ENCODE measurements at regions not wholly inside any gene's neighbourhood (a gene's known extent, or its start where the extent isn't known, plus 50 kb on each side); places are given as distances from the start of the nearest gene placed in this dataset.
"Not testable (repeated sequence)": the region's sequence is repeated elsewhere in the genome, so short reads cannot be mapped to it uniquely, and the experiment has no call there.

DNA sequence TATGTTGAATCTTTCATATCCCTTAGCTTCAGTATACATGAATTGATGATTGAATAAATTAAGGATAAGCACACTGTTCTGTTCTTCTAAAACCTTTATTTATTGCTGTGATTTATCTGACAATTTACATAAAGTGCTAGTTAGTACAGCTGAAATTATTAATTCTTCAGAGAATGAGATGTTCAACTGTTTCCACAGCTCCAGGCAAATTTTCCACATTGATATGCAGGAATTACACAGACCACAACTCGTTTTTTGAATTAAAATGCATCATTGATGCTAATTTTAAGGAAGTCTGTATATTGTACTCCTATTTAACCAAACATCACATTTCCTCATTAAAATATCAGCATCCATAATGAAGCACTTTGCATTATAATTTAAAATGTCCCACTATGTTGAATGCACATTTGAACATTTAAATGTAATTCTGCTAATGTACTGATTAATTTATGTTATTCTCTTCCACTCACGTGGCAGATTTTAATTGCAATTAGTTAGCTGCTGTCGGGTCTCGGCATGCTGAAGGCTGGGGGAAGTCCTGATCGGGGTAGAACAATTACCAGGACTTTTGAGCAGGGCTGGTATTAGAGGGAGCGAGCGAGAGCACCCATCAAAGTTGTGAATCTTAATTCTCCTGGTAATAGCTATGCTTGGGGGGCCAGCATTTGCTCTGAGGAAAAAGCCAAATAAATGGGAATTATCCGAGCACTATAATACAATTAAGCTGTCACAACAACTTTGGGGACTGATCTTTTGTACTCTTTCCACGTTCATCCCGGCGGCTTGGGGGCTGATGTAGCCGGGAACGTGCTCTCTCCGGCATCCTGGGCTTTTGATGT is 136.7 kb upstream of the TMTC4 start:
- DNase-seq: no peak

DNA sequence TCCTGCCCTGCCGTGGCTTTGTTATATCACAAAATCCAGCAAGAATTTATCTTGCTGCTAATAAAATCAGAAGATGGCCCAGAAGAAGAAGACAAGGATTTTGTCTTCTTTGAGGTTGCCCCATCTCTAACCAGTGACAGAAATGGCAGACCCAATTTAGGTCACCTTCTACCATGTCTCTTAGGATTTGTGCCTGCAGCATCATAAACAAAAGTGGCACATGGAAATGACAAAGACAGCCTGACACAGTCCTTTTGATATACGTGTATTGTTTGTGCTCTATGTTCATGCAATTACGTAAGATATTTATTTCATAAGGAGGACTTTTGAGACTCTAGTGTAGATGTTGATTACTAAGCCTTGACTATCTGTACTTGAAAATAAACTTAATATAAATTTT is 135.9 kb upstream of the TMTC4 start:
- no peak for DNase-seq

DNA sequence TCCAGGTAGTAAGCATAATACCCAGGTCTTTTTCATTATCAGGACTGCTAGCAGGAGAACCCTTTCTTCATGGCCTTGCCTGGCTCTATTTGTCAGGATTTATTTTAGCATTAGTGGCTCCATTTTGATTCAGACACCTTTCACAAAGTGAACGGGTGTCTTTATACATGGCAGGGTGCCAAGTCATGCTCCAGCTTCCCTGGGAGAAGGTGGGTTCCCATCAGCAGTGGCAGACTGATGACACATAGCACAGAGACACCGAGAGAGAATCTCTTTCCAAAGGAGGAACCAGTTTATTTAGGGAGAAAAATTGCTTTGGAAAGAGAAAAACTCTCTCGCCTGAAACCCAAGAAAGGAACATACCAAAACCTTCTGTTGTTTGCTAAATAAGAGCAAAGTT is 135.3 kb upstream of the TMTC4 start:
- DNase-seq: no peak

DNA sequence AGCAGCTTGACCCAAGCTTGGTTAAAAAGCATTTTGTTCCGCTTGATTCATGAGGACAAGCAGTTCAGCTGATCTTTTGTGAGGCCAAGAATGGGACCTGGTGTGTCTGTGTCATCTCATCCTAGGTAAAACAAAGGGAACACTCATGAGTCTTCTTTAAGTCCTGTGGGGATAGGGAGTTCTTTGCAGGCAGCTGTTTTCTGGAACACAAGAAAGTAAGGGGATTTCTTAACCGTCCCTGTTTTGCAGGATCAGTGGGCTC is 134.5 kb upstream of the TMTC4 start:
- no peak for DNase-seq

DNA sequence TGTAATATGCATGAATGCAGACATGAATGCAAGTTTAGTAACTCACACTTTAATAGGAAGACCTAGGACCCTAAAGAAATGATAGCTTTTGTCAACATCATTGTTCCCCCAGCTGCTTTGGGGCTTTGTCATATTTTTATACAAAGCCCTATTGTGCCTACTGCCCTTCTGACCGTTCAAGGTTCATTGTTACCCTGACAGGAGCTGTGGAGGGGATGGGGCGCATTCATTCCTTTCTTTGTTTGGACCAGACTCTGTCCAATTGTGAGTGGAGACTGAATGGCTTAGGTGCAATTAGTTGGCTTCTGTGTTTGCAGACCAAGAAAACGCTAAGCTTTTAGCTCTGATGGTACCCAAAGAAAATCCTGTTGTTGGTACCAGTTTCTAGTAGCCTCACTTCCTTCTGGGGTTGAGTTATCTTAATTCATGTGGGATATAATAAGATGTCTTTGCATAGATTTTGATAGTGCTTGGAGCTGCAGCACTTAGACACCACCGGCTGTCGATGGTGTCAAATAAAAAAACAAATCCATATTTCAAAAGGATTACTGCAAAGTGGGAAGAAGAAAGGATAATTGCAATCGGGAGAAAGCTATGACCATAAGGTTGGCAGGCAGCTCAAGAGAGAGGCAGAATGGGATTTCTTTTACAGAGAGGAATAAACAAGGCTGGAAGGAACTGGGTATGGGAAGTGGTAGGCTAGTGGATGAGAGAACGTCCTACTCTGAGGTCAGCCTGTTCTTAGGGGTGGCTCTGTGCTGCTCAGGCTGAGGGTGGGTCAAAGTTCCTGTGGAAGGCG is 133.9 kb upstream of the TMTC4 start:
- no peak for DNase-seq

DNA sequence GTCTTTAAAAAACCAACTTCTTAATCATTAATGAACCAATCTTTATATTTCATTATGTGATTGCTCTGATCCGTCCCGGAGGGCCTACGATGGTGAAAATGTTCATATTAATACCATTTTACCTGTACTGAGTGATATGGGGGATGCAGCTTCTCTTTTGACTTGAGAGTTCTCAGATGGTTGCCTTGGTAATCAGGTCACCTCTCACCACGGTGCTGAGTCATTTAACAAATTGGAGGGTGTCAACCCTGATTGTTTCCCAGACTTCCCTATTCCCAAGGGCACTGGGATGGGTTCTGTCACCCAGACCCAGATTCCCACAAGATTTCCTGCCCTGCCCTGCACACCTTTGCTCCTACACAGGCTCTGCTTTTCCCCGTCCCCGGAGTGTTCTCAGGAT is 128.5 kb upstream of the TMTC4 start:
- no peak for DNase-seq

DNA sequence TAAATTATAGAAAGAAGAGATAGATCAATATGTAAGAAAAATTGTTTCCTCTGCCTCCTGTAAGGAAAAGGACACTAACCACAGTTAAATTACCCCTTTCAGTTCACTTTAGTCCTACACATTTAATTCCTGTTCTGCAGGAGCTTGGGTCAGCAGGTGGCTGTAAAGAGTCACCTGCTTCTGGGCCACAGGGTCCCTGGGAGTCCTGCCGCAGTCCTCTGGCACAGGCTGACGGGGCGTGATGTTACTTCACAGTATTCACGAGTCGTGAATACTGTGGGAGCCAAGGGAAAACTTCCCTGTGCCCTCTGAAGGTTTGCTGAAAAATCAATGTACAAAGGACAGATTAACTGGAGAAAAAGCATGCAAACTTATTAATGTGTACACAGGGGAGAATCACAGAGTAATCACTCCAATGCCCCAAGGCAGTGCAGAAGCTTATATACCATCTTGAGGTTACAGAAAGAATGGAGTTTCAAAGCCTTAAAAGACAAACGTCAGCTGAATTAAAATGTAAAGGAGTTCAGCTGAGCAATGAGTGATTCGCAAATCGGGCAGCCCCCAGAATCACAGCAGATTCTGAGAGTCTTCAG is 125.8 kb upstream of the TMTC4 start:
- DNase-seq: no peak

DNA sequence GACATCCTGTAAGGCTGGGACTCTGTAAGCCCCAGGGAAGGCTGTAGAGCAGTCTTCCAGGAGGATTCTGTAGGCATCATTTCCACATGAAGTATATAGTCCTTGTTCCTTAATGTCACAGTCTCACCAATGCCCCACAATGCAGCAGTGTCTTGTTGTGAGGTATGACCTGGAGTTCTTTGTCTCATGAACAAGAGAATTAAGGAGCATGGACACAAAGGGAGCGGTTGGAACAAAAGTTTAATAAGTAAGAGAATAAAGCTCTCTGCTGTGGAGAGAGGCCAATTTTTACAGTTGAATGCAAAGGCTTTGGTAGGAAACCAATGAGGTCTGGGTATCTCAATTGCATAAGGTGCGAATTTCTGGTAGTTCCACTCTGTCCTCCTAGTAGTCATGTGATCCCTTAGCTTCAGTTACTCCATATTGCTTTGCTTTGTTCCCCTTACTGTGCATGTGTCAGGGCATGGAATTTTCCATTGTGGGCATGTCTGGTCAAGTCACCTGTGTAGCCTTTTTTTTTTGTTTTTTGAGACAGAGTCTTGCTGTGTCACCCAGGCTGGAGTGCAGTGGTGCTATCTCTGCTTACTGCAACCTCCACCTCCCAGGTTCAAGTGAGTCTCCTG is 124.3 kb upstream of the TMTC4 start:
- DNase-seq: no peak

DNA sequence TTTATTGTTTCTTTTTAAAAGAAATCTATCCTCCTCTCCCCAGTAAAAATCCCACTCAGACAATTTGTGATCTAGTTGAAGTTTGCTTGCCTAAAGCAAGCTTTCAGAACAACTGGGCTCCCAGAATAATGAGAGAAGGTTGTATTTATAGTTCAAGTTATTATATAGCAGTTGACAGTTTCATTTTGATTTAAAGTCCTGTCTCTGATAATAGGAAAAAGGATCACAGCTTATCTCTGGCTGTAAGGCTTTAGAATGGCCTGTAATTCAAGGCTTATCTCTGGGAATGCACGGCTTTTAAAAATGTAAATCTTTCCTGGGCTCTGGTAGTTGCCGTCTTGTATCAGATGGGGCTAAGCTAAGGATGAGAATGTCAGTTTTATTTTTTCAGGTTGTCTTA is 123.3 kb upstream of the TMTC4 start:
- DNase-seq: no peak

DNA sequence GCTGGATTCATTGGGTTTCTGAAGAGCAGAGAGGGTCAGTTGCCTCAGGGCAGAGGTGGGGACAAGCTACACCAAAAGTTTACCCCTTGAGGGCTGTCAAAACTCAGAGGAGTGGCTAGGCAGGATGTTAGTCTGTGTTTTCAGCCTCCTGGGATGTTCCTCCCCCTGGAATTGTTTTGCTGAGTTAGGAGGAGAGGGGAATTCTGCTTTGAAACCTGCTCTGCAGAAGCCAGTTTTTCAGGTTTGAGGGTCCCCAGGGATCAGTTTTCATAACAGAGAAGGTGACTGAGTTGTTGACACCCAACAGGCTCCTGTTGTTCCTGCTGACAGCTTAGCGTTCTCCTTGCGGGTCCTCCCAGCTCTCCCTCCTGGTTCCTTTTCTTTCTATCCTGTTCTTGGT is 121.9 kb upstream of the TMTC4 start:
- DNase-seq: no peak

DNA sequence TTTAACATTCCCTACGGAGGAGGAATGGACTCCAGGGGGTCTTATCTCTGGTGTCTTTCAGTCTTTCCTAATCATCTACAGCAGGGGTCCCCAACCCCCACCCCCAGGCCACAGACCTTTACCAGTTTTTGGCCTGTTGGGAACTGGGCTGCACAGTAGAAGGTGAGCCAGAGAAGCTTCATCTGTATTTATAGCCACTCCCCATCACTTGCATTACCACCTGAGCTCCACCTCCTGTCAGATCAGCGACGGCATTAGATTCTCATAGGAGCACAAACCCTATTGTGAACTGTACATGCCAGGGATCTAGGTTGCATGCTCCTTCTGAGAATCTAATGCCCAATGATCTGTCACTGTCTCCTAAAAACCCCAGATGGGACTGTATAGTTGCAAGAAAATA is 120.0 kb upstream of the TMTC4 start:
- DNase-seq: no peak

DNA sequence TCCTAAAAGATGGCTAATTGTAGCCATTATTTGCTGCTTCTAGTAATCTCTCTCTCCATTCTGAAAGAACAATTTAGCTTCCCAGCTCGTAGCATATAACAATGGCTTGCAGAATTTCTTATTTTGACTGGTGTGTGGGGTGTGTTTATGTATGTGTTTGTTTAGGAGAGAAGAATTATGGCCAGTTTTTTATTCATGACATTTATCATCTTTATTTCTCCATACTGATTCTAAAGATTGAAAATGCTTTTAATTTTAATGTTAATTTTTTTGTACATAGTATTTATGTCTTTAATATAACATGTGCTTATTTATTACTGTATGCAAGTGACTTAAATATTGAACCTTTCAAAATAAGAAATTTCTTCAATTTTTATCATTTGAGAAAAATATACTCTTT is 115.8 kb upstream of the TMTC4 start:
- no peak for DNase-seq

DNA sequence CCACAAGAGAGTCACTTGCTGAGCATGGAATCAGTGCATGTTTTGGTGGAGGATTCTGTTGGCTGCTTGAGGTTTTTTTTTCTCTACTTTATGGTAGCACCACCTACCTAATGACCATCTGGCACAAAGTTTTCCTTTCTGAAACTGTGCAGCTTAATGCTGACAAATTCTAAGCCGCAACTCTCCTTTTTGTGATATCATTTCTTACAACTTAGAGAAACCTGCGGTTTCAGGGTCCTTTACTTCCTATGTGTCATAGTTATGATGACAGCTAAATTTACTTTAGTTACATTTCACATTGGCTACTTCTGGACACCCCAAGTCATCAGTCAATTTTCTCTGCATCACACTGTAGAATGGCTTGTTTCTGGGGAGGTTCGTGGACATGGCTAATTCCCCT is 115.4 kb upstream of the TMTC4 start:
- no peak for DNase-seq

DNA sequence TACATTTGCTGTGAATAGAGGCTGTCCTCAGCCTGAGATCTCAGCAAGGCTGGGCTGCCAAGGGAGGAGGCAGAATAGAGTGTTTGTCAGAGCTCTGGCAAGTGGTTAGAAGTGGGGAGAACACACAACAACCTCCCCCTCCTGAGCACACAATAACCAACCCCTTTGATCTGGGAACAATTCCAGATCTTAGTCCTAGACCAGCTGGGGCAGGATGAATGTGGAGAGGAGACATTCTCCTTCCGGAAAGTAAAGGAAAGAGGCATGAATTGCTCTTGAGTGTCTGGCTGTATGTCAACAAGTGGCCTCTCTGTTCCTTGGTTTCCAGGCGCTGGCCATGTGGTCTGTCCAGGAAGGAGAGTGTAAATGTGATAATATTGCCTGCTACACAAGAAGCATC is 114.9 kb upstream of the TMTC4 start:
- peak; percentile 50 for DNase-seq

DNA sequence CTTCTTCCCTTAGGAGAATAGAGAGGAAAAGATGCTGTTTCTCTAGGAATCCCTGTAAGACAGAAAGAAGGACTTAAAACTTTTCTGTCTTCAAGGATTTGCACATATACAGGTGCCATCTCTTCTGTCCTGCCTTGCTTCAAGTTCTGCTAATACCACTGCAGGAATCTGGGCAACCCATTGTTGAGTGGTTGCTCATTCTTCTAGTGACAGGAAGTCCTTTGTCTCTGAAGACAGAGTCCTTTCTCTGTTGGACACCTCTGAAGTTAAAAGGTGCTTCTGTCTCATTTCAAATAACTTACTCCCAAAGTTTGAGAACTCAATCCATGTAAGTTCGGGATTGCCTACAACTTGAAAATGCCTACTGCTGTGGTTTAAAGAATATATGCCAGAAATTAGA is 114.4 kb upstream of the TMTC4 start:
- DNase-seq: no peak

DNA sequence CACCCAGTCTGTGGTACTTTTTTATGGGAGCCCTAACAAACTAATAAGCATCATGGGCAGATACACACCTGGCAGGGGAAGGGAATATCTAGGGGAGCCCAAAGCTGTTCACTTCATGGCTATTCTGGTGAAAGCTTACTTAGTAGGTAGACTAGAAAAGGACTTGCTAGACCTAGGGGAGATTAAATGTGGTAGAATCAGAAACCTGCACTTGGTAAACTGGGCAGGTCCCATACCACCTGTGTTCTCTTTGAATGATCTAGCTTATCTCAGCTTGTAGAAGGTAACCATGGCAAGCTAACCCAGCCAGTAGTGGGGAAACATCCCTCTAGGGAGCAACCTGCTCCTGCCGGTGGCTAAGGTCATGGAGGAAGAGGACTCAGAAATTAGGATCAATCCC is 113.9 kb upstream of the TMTC4 start:
- DNase-seq: no peak

DNA sequence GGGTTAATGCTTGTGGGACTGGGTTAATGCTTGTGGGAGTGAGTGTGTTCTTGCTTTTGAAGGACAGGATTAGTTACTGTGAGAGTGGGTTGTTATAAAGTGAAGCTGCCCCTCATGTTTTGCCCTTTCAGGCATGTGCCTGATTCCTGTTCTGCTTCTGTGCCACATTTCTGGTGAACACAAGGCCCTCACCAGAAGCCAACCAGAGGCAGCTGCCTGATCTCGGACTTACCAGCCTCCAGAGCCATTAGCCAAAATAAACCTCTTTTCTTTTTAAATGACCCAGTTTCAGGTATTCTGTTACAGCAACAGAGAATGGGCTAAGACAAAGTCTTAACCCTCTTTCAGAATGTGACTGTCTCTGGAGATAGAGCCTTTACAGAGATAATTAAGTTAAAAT is 113.3 kb upstream of the TMTC4 start:
- DNase-seq: no peak

DNA sequence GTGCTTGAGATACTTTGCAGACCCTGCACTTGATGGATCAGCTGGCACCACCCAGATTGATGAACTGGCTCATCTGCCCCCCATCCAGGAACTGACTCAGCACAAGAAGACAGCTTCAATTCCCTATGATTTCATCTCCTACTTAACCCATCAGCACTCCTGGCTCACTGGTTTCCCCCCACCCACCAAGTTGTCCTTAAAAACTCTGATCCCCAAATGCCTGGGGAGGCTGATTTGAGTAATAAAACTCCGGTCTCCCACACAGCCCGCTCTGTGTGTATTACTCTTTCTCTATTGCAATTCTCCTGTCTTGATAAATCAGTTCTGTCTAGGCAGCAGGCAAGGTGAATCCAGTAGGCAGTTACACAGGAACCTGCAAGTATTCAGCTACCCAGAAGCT is 102.1 kb upstream of the TMTC4 start:
- not testable (repeated sequence) for DNase-seq

DNA sequence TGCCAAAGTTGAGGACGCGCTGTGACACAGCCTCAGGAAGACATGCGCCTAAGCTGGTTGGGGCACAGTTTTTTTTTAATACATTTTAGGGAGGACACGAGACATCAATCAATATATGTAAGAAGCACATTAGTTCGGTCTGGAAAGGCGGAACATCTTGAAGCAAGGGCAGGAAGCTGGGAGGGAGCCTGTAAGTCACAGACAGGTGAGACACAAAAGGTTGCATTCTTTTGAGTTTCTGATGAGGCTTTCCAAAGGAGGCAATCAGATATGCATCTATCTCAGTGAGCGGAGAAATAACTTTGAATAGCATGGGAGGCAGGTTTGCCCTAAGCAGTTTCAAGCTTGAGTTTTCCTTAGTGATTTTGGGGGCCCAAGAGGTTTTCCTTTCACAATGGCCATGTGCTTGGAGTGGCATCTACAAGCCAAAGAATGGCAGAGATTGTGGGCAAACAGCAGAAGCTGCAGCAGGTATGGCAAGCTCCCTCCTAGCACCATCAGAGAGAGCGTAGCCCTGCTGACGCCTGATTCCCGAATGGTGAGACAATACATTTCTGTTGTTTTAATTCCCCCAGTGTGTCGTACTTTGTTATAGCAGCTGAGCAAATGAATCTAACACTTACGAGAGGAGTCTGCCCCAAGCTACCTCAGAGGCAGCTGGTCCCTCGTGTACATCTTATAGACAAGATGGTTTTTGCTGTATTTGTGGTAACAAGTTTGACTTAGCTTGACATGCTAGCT is 99.5 kb upstream of the TMTC4 start:
- DNase-seq: no peak

DNA sequence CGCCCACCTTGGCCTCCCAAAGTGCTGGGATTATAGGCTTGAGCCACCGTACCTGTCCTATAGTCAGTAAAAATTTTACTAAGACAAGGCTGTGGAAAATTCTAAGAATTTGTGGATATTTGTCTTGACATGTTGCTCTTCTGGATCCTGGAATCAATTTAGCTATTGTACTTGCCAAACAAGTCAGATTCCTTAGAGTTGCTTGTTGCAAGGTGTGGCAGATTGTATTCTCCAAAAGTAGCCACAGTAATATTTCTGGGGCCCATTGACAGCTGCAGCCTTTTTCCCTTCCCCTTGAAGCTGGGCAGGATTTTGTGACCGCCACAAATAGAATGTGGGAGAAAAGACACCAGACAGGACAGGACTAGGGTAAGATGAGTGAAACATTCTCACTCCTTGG is 98.8 kb upstream of the TMTC4 start:
- no peak for DNase-seq

DNA sequence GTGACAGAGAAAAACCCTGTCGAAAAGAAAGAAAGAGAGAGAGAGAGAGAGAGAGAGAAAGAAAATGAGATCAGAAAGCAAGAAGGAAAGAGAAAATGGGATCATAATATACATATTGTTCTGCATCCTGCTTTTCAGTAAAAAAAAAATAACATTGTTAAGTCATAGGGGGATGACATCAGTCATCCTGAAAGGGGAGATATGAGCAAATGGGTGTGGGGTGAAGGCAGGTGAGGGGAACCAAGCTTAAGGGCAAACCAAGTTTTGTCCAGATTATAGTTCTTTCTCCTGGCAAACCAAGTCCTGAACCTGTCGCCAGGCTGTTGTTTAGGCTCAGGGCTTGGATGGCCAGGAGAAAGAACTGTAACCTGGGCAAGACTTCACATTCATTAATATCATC is 92.6 kb upstream of the TMTC4 start:
- DNase-seq: no peak

DNA sequence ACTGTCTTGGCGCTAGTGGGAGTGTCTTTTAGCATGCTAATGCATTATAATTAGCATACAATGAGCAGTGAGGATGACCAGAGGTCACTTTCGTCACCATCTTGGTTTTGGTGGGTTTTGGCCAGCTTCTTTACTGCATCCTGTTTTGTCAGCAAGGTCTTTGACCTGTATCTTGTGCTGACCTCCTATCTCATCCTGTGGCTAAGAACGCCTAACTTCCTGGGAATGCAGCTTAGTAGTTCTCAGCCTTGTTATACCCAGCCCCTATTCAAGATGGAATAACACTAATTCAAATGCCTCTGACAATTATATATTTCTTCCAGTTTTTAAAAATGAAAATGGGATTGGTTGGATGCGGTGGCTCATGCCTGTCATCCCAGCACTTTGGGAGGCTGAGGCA is 92.0 kb upstream of the TMTC4 start:
- not testable (repeated sequence) for DNase-seq

DNA sequence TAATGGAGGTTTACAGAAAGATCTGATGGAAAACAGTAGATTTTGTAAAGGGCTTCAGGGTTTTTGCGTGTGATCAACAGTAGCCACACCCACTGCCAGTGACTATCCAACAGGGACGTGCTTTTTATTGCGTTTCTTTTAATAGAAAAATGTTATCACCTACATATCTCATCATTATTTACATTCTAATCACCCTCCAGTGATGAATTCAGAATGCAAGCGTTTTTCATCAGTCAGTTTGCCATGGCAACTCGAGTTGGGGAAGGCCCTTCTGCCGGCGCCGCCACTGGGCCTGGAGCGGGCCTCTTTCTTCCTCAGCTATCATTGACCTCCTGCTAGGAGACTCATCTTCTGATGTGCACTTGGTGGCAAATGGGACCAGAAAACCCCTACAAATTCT is 90.3 kb upstream of the TMTC4 start:
- DNase-seq: no peak
